H1 (cell line): ENCODE measurements at regions not wholly inside any gene's neighbourhood (a gene's known extent, or its start where the extent isn't known, plus 50 kb on each side); places are given as distances from the start of the nearest gene placed in this dataset.

Experiments
- CTCF ChIA-PET: fragments of 300-600 bp; sonication (Branson Sonifier 250); formaldehyde crosslinking; loops from one replicate; lab custom pipeline; 2021; ENCODE audit not compliant: partially characterized antibody; lab: Charles Lee
- POLR2A ChIA-PET: fragments of 300-600 bp; sonication (Branson Sonifier 250); formaldehyde crosslinking; loops from one replicate; lab custom pipeline; 2021; ENCODE audit warnings: inconsistent platforms; ENCODE audit not compliant: partially characterized antibody; lab: Charles Lee
- DNase-seq, 2 experiments: peaks; one replicate each; pipeline versions ENCODE4 v3.0.0 to v3.0.0-alpha.2; 2010 to 2022; ENCODE audit warnings: low spot score in 2 of 2, low read depth in 1 of 2, mixed read lengths in 1 of 2
- FAIRE-seq: peaks from 2 replicates; lab custom pipeline; 2011; peaks lifted over from hg19 to GRCh38; lab: Jason Lieb, UNC
- H2AFZ ChIP-seq: 2 replicates; pipeline ENCODE4 v1.8.1; 2012; ENCODE audit warnings: low read length, inconsistent platforms
- H2AK5ac ChIP-seq: 2 replicates; pipeline ENCODE4 v1.6.1; 2013; ENCODE audit warnings: low read depth, low read length
- H2BK120ac ChIP-seq: replicated peaks from 2 replicates; pipeline ENCODE3; 2013; ENCODE audit warnings: low read depth, low read length, inconsistent platforms
- H2BK12ac ChIP-seq: 2 replicates; pipeline ENCODE4 v1.6.1; 2013; ENCODE audit warnings: low read depth, low read length
- H2BK15ac ChIP-seq: 2 replicates; pipeline ENCODE4 v1.6.1; 2013; ENCODE audit warnings: low read length
- H2BK20ac ChIP-seq: 2 replicates; pipeline ENCODE4 v1.6.1; 2013; ENCODE audit warnings: low read length
- H2BK5ac ChIP-seq: 2 replicates; pipeline ENCODE4 v1.6.1; 2013; ENCODE audit warnings: low read depth, low read length
- H3K14ac ChIP-seq: 2 replicates; pipeline ENCODE4 v1.6.1; 2013; ENCODE audit warnings: inconsistent platforms; ENCODE audit not compliant: insufficient read length
- H3K18ac ChIP-seq: 2 replicates; pipeline ENCODE4 v1.6.1; 2013; ENCODE audit warnings: low read length; ENCODE audit errors: extremely low read depth
- H3K23ac ChIP-seq: 2 replicates; pipeline ENCODE4 v1.6.1; 2013; ENCODE audit warnings: inconsistent platforms; ENCODE audit not compliant: insufficient read length
- H3K23me2 ChIP-seq: 2 replicates; pipeline ENCODE4 v1.6.1; 2013; ENCODE audit warnings: low read depth, low read length
- H3K27ac ChIP-seq: 2 replicates; pipeline ENCODE4 v1.6.1; 2011; ENCODE audit warnings: low read depth, low read length, inconsistent platforms
- H3K27me3 ChIP-seq, 4 experiments: replicated peaks in 1 of 4; 1 replicate in 1 of 4; 2 replicates in 3 of 4; pipeline versions ENCODE4 v1.6.1 to v1.8.1; 2011 to 2013; ENCODE audit warnings: low read length in 3 of 4, mild to moderate bottlenecking in 3 of 4, inconsistent platforms in 2 of 4, mixed read lengths in 2 of 4, moderate library complexity in 1 of 4; ENCODE audit not compliant: control insufficient read depth in 3 of 4, insufficient read depth in 3 of 4; ENCODE audit errors: extremely low read depth in 1 of 4
- H3K36me3 ChIP-seq, 4 experiments: 2 replicates each; pipeline versions ENCODE4 v1.6.1 to v1.8.1; 2011 to 2013; ENCODE audit warnings: mild to moderate bottlenecking in 4 of 4, low read length in 3 of 4, moderate library complexity in 2 of 4, control low read depth in 1 of 4, inconsistent platforms in 1 of 4; ENCODE audit not compliant: insufficient read depth in 4 of 4, control insufficient read depth in 2 of 4
- H3K4ac ChIP-seq: replicated peaks from 2 replicates; pipeline ENCODE3; 2013; ENCODE audit warnings: low read length, low read depth, mixed read lengths, inconsistent platforms; ENCODE audit not compliant: insufficient read length
- H3K4me1 ChIP-seq, 4 experiments: replicated peaks in 1 of 4; 1 replicate in 1 of 4; 2 replicates in 3 of 4; pipeline versions ENCODE4 v1.6.1 to v1.8.1; 2011 to 2013; ENCODE audit warnings: low read length in 3 of 4, inconsistent platforms in 2 of 4, mixed read lengths in 1 of 4; ENCODE audit not compliant: insufficient read depth in 4 of 4, control insufficient read depth in 3 of 4
- H3K4me2 ChIP-seq, 2 experiments: 2 replicates each; pipeline versions ENCODE4 v1.6.1 to v1.8.1; 2011 to 2013; ENCODE audit warnings: low read depth in 2 of 2, low read length in 2 of 2, control low read depth in 1 of 2, inconsistent platforms in 1 of 2, mild to moderate bottlenecking in 1 of 2; ENCODE audit not compliant: insufficient read depth in 1 of 2
- H3K4me3 ChIP-seq, 4 experiments: fragments of 200-600, 300-600 bp in 1 of 4; sonication (generic), shearing (Covaris generic), sonication (Bioruptor Twin) in 1 of 4; 2 replicates each; pipeline versions ENCODE4 v1.5.1 to v1.8.1; 2011 to 2016; ENCODE audit warnings: low read length in 4 of 4, low read depth in 3 of 4, control low read depth in 2 of 4, inconsistent platforms in 2 of 4, mild to moderate bottlenecking in 2 of 4, mixed read lengths in 1 of 4, moderate library complexity in 1 of 4; ENCODE audit not compliant: insufficient read depth in 2 of 4; ENCODE audit errors: extremely low read depth in 1 of 4
- H3K56ac ChIP-seq: replicated peaks from 2 replicates; pipeline ENCODE3; 2013; ENCODE audit warnings: low read depth, mild to moderate bottlenecking, mixed read lengths, low read length, inconsistent platforms; ENCODE audit not compliant: insufficient read length
- H3K79me1 ChIP-seq: 2 replicates; pipeline ENCODE4 v1.6.1; 2013; ENCODE audit warnings: low read depth, low read length, control low read depth
- H3K79me2 ChIP-seq, 2 experiments: 2 replicates each; pipeline versions ENCODE4 v1.6.1 to v1.8.1; 2012 to 2013; ENCODE audit warnings: low read length in 2 of 2, mild to moderate bottlenecking in 2 of 2, inconsistent platforms in 1 of 2; ENCODE audit not compliant: insufficient read depth in 2 of 2, control insufficient read depth in 1 of 2
- H3K9ac ChIP-seq, 4 experiments: replicated peaks in 1 of 4; 1 replicate in 1 of 4; 2 replicates in 3 of 4; pipeline versions ENCODE4 v1.6.1 to v1.8.1; 2011 to 2013; ENCODE audit warnings: low read depth in 3 of 4, low read length in 3 of 4, control low read depth in 2 of 4, mild to moderate bottlenecking in 2 of 4, moderate library complexity in 2 of 4, inconsistent platforms in 1 of 4; ENCODE audit errors: extremely low read depth in 1 of 4
- H3K9me3 ChIP-seq, 2 experiments: 2 replicates each; pipeline versions ENCODE4 v1.6.1 to v1.8.1; 2012 to 2013; ENCODE audit warnings: mild to moderate bottlenecking in 2 of 2, moderate library complexity in 2 of 2, control low read depth in 1 of 2, inconsistent platforms in 1 of 2, low read depth in 1 of 2, low read length in 1 of 2, mixed read lengths in 1 of 2; ENCODE audit not compliant: insufficient read depth in 2 of 2
- H4K20me1 ChIP-seq, 2 experiments: replicated peaks in 1 of 2; 2 replicates each; pipeline versions ENCODE3 to v1.8.1; 2011 to 2013; ENCODE audit warnings: inconsistent platforms in 2 of 2, low read length in 2 of 2, mild to moderate bottlenecking in 1 of 2; ENCODE audit not compliant: insufficient read depth in 2 of 2, control insufficient read depth in 1 of 2
- H4K5ac ChIP-seq: 2 replicates; pipeline ENCODE4 v1.6.1; 2013; ENCODE audit warnings: low read length, low read depth, mixed read lengths, inconsistent platforms; ENCODE audit not compliant: insufficient read length
- H4K8ac ChIP-seq: 2 replicates; pipeline ENCODE4 v1.8.0; 2013; ENCODE audit warnings: mild to moderate bottlenecking, moderate library complexity, low read length, inconsistent platforms; ENCODE audit not compliant: insufficient read depth; ENCODE audit errors: extremely low read depth
- H4K91ac ChIP-seq: replicated peaks from 2 replicates; pipeline ENCODE3; 2013; ENCODE audit warnings: low read length, mixed read lengths, inconsistent platforms; ENCODE audit not compliant: insufficient read length
- BACH1 ChIP-seq: IDR thresholded peaks from 2 replicates; pipeline ENCODE4 v1.6.1; 2012; ENCODE audit warnings: low read length, improper control_type of control experiment
- CHD2 ChIP-seq: IDR thresholded peaks from 2 replicates; pipeline ENCODE4 v1.6.1; 2012; ENCODE audit warnings: low read length, improper control_type of control experiment
- CREB1 ChIP-seq: IDR thresholded peaks from 2 replicates; pipeline ENCODE4 v1.6.1; 2012; ENCODE audit warnings: inconsistent platforms
- KDM1A ChIP-seq: fragments of 200-600, 300-600 bp; sonication (generic); IDR thresholded peaks from 2 replicates; pipeline ENCODE4 v1.7.1; 2016; ENCODE audit warnings: mild to moderate bottlenecking, low read length, borderline replicate concordance
- PHF8 ChIP-seq: fragments of 200-600 bp; sonication (generic); conservative IDR thresholded peaks from 2 replicates; pipeline ENCODE4 v1.7.1; 2012; ENCODE audit warnings: low read depth, mild to moderate bottlenecking, inconsistent platforms, low read length, moderate library complexity
- POLR2AphosphoS5 ChIP-seq: IDR thresholded peaks from 2 replicates; pipeline ENCODE4 v1.6.1; 2011; ENCODE audit warnings: low read depth, low read length
- RBBP5 ChIP-seq: IDR thresholded peaks from 2 replicates; pipeline ENCODE4 v1.7.1; 2012; ENCODE audit warnings: low read depth, mild to moderate bottlenecking, inconsistent platforms, low read length, moderate library complexity, borderline replicate concordance
- RNF2 ChIP-seq: fragments of 200-900, 300-1000 bp; sonication (generic); IDR thresholded peaks from 2 replicates; pipeline ENCODE4 v1.7.1; 2016; ENCODE audit warnings: borderline replicate concordance, low read depth, mild to moderate bottlenecking, antibody characterized with exemption, low read length; ENCODE audit not compliant: poor library complexity, severe bottlenecking; ENCODE audit errors: missing control alignments
- SAP30 ChIP-seq: fragments of 300-600 bp; sonication (generic); IDR thresholded peaks from 2 replicates; pipeline ENCODE4 v1.7.1; 2012; ENCODE audit warnings: low read length, moderate library complexity, mild to moderate bottlenecking, inconsistent platforms; ENCODE audit not compliant: insufficient read depth, insufficient replicate concordance
- SP2 ChIP-seq: IDR thresholded peaks from 2 replicates; pipeline ENCODE4 v1.6.1; 2012; ENCODE audit warnings: mild to moderate bottlenecking, low read length, inconsistent platforms
- SUZ12 ChIP-seq: fragments of 200-600 bp; sonication (generic); IDR thresholded peaks from 2 replicates; pipeline ENCODE4 v1.6.1; 2012; ENCODE audit warnings: mild to moderate bottlenecking, inconsistent platforms, low read length, moderate library complexity, mixed read lengths
- WGBS, 2 experiments: shearing (Covaris generic) in 1 of 2; methylation state at CpG; one replicate each; pipeline versions ENCODE4 v1.1.6 to v1.1.7; 2013 to 2015; ENCODE audit warnings: low lambda C conversion rate in 2 of 2, mixed read lengths in 2 of 2, inconsistent platforms in 1 of 2, low coverage in 1 of 2, missing lambda C conversion rate in 1 of 2; ENCODE audit not compliant: insufficient replicate concordance in 2 of 2, insufficient coverage in 1 of 2, insufficient read length in 1 of 2; ENCODE audit errors: extremely low coverage in 1 of 2, missing lambda C conversion rate in 1 of 2; 5-methylcytosine and 5-hydroxymethylcytosine counted together
- TF ChIP-seq, protein P1 (sequence below): IDR thresholded peaks from 2 replicates; pipeline ENCODE4 v1.6.1; 2012; ENCODE audit warnings: inconsistent platforms
- TF ChIP-seq, protein P2 (sequence below): IDR thresholded peaks from 2 replicates; pipeline ENCODE4 v1.6.1; 2012; ENCODE audit warnings: inconsistent platforms

GRCh38 chr7:81871606-81872265, 101.9 kb upstream of the HGF start:
- Histone ChIP-seq H3K27me3 (no peaks in the 10 kb centered on the region), H2AFZ (0 out of 2 replicates have a peak overlapping the region, but pooled peaks have one; percentile 43), H3K23ac (no peak overlapping the region), H3K4ac (no peak overlapping the region), H3K79me2 (no peaks in the 10 kb centered on the region), H4K91ac (no peak overlapping the region), H3K4me1 (no peaks in the 10 kb centered on the region), H2BK15ac (no peak overlapping the region), H3K56ac (no peak overlapping the region), H3K4me2 (no peak overlapping the region), H3K9ac (no peak overlapping the region), H4K5ac (no peak overlapping the region), H3K9me3 (no peaks in the 10 kb centered on the region), H2BK20ac (no peak overlapping the region), H2BK5ac (no peak overlapping the region), H2AK5ac (no peak overlapping the region), H3K23me2 (no peaks in the 10 kb centered on the region), H3K4me3 (no peak overlapping the region), H3K14ac (no peak overlapping the region), H3K18ac (no peak overlapping the region), H2BK12ac (no peak overlapping the region), H3K79me1 (no peaks in the 10 kb centered on the region), H3K36me3 (no peaks in the 10 kb centered on the region), H2BK120ac (no peak overlapping the region), H4K20me1 (no peaks in the 10 kb centered on the region), H4K8ac (no peak overlapping the region), H3K27ac (no peak overlapping the region)
- ChIA-PET POLR2A (no interaction called here), CTCF (interaction anchor here (0.6 to 1.3 kb wide), 2 partner anchors 14 to 900 kb away, joined by 3 to 4 read pairs; no protein-coding TSS in a partner anchor)
- no peak for DNase-seq
- no peak for FAIRE-seq
- 93% methylated on average over 6 of the region's 6 CpGs; no CpG with 5 or more reads in 1 of the 2 experiments for WGBS, 2 experiments
- TF ChIP-seq BACH1 (no peak), KDM1A (no peak), SUZ12 (no peak), RBBP5 (no peak), POLR2AphosphoS5 (no peak), RNF2 (no peak), CHD2 (no peak), CREB1 (no peak), SP2 (no peak), SAP30 (no peak), PHF8 (no peak)
- TF ChIP-seq, protein P1, sequence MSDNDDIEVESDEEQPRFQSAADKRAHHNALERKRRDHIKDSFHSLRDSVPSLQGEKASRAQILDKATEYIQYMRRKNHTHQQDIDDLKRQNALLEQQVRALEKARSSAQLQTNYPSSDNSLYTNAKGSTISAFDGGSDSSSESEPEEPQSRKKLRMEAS = no peak
- TF ChIP-seq, protein P2, sequence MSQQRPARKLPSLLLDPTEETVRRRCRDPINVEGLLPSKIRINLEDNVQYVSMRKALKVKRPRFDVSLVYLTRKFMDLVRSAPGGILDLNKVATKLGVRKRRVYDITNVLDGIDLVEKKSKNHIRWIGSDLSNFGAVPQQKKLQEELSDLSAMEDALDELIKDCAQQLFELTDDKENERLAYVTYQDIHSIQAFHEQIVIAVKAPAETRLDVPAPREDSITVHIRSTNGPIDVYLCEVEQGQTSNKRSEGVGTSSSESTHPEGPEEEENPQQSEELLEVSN = no peak
